ENCODE measurements at regions not wholly inside any gene's neighbourhood (a gene's known extent, or its start where the extent isn't known, plus 50 kb on each side); places are given as distances from the start of the nearest gene placed in this dataset.

- Mint-ChIP-seq H3K27ac (no peak overlapping the region), H3K4me1 (ENCODE audit: low read depth) (no peaks in the 10 kb centered on the region), H3K27me3 (ENCODE audit: low read depth) (peaks cover under 1% of the 10 kb centered on the region), H3K36me3 (ENCODE audit: low read depth) (no peaks in the 10 kb centered on the region), H3K9me3 (no peaks in the 10 kb centered on the region), H3K4me3 (ENCODE audit: low read depth) (no peak overlapping the region)
- DNase-seq (ENCODE audit: low spot score): no peak
- intact Hi-C loops (cut with micrococcal nuclease): no loop called here
Measured at GRCh38 chr3:139288266-139288821, 55.5 kb upstream of the MRPS22 start.

- Mint-ChIP-seq H3K9me3 (no peaks in the 10 kb centered on the region), H3K36me3 (ENCODE audit: low read depth) (no peaks in the 10 kb centered on the region), H3K4me3 (ENCODE audit: low read depth) (no peak overlapping the region), H3K4me1 (ENCODE audit: low read depth) (no peaks in the 10 kb centered on the region), H3K27me3 (ENCODE audit: low read depth) (peaks cover 4% of the 10 kb centered on the region), H3K27ac (no peak overlapping the region)
- DNase-seq (ENCODE audit: low spot score): no peak
- intact Hi-C loops (cut with micrococcal nuclease): no loop called here
Measured at GRCh38 chr3:139289860-139290524, 53.8 kb upstream of the MRPS22 start.

- Mint-ChIP-seq H3K4me1 (ENCODE audit: low read depth) (peaks cover 9% of the 10 kb centered on the region), H3K36me3 (ENCODE audit: low read depth) (no peaks in the 10 kb centered on the region), H3K4me3 (ENCODE audit: low read depth) (no peak overlapping the region), H3K27ac (no peak overlapping the region), H3K9me3 (no peaks in the 10 kb centered on the region), H3K27me3 (ENCODE audit: low read depth) (peaks cover 4% of the 10 kb centered on the region)
- no peak for DNase-seq (ENCODE audit: low spot score)
- intact Hi-C loops (cut with micrococcal nuclease): no loop called here
Measured at GRCh38 chr3:139291276-139292051, 52.4 kb upstream of the MRPS22 start.

GRCh38 chr3:139292192-139292591 lies 51.6 kb upstream of the MRPS22 start:
- no peaks in the 10 kb centered on the region for H3K9me3 Mint-ChIP-seq
- no peaks in the 10 kb centered on the region for H3K36me3 Mint-ChIP-seq (ENCODE audit: low read depth)
- H3K4me1 Mint-ChIP-seq (ENCODE audit: low read depth): peaks cover 16% of the 10 kb centered on the region
- H3K27ac Mint-ChIP-seq: no peak overlapping the region
- peaks cover 4% of the 10 kb centered on the region for H3K27me3 Mint-ChIP-seq (ENCODE audit: low read depth)
- H3K4me3 Mint-ChIP-seq (ENCODE audit: low read depth): no peak overlapping the region
- intact Hi-C loops (cut with micrococcal nuclease): no loop called here
- no peak for DNase-seq (ENCODE audit: low spot score)

GRCh38 chr3:139292711-139293664 lies 50.8 kb upstream of the MRPS22 start:
- H3K27me3 Mint-ChIP-seq (ENCODE audit: low read depth): peaks cover 4% of the 10 kb centered on the region
- intact Hi-C loops (cut with micrococcal nuclease): no loop called here
- DNase-seq (ENCODE audit: low spot score): no peak
- H3K27ac Mint-ChIP-seq: no peak overlapping the region
- peaks cover 24% of the 10 kb centered on the region for H3K4me1 Mint-ChIP-seq (ENCODE audit: low read depth)
- no peaks in the 10 kb centered on the region for H3K36me3 Mint-ChIP-seq (ENCODE audit: low read depth)
- H3K9me3 Mint-ChIP-seq: no peaks in the 10 kb centered on the region
- H3K4me3 Mint-ChIP-seq (ENCODE audit: low read depth): no peak overlapping the region

GRCh38 chr3:139293665-139294023 lies 50.2 kb upstream of the MRPS22 start:
- intact Hi-C loops (cut with micrococcal nuclease): no loop called here
- Mint-ChIP-seq H3K27me3 (ENCODE audit: low read depth) (peaks cover 4% of the 10 kb centered on the region), H3K4me1 (ENCODE audit: low read depth) (peaks cover 24% of the 10 kb centered on the region), H3K27ac (no peak overlapping the region), H3K9me3 (no peaks in the 10 kb centered on the region), H3K36me3 (ENCODE audit: low read depth) (no peaks in the 10 kb centered on the region), H3K4me3 (ENCODE audit: low read depth) (no peak overlapping the region)
- no peak for DNase-seq (ENCODE audit: low spot score)

Data from activated T-helper 2 cell treated with anti-CD3 and anti-CD28 coated beads, Interferon-gamma antibody, Interleukin-2, Interleukin-4, amounts not matched to agents 10 μg/mL and 5 μg/mL and 100 μg/mL, durations not matched to agents 14 hours and 24 hours and 36 hours (primary cell).